ENCODE measurements at regions not wholly inside any gene's neighbourhood (a gene's known extent, or its start where the extent isn't known, plus 50 kb on each side); places are given as distances from the start of the nearest gene placed in this dataset.

DNA sequence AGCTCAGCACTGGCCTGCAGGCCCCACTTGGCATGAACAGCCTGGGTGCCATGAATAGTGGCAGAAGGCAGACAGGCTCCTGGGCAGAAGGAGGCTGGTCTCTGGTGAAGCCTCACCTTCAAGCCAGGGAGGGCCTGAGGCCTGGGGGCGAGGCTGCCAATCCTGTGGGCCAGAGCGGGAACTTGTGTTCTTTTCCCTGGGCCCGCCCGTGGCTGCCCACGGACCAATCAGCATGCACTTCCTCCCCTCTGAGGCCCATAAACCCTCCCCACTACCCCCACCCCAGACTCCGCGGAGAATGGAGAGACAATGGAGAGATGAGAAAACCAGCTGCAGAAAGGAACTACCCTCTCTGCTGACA is 283.8 kb upstream of the ROBO1 start:
- TF ChIP-seq, protein P1, sequence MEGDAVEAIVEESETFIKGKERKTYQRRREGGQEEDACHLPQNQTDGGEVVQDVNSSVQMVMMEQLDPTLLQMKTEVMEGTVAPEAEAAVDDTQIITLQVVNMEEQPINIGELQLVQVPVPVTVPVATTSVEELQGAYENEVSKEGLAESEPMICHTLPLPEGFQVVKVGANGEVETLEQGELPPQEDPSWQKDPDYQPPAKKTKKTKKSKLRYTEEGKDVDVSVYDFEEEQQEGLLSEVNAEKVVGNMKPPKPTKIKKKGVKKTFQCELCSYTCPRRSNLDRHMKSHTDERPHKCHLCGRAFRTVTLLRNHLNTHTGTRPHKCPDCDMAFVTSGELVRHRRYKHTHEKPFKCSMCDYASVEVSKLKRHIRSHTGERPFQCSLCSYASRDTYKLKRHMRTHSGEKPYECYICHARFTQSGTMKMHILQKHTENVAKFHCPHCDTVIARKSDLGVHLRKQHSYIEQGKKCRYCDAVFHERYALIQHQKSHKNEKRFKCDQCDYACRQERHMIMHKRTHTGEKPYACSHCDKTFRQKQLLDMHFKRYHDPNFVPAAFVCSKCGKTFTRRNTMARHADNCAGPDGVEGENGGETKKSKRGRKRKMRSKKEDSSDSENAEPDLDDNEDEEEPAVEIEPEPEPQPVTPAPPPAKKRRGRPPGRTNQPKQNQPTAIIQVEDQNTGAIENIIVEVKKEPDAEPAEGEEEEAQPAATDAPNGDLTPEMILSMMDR (IDR thresholded peaks at IDR 0.05), result no peak
- TF ChIP-seq POLR2A (IDR thresholded peaks at IDR 0.05), result no peak
